ENCODE measurements at regions not wholly inside any gene's neighbourhood (a gene's known extent, or its start where the extent isn't known, plus 50 kb on each side); places are given as distances from the start of the nearest gene placed in this dataset.

- no peaks in the 10 kb centered on the region for H3K9me3 ChIP-seq (ENCODE audit: low read length)
- WGBS (ENCODE audit: low lambda C conversion rate): 37% methylated on average over 7 of the region's 10 CpGs
- no peaks in the 10 kb centered on the region for H3K36me3 ChIP-seq (replicated peaks in 1 of 2; ENCODE audit: control insufficient read depth in 1 of 2, insufficient read depth in 2 of 2, low read length in 2 of 2)
- no peaks in the 10 kb centered on the region for H3K27me3 ChIP-seq (ENCODE audit: control insufficient read depth in 1 of 2, insufficient read depth in 2 of 2, low read length in 2 of 2)
- POLR2A ChIA-PET: no interaction called here
- CTCF ChIA-PET (ENCODE audit: low intra/inter-chr PET ratio, low total read pairs): no interaction called here
- FAIRE-seq: no peak
- no peak overlapping the region for H3K27ac ChIP-seq (ENCODE audit: extremely low read length, insufficient read depth, low read length)
- no peak overlapping the region for H3K9ac ChIP-seq (ENCODE audit: insufficient read depth, low read depth, low read length)
- no peak overlapping the region for H3K4me2 ChIP-seq (ENCODE audit: low read depth, low read length)
- no peaks in the 10 kb centered on the region for H3K79me2 ChIP-seq (ENCODE audit: insufficient read depth, low read length)
- H2AFZ ChIP-seq (ENCODE audit: low read length): no peak overlapping the region
- ATAC-seq: no peak
- BruUV-seq (replicated peaks): no TSS peak
- intact Hi-C loops (cut with micrococcal nuclease; ENCODE audit: unreplicated experiment): no loop called here
- H4K20me1 ChIP-seq (ENCODE audit: insufficient read depth, low read length): no peaks in the 10 kb centered on the region
- TF ChIP-seq SIX4 (CRISPR knock-in tag; IDR thresholded peaks at IDR 0.05) (no peak), ELF4 (CRISPR knock-in tag; IDR thresholded peaks at IDR 0.05; ENCODE audit: borderline replicate concordance) (no peak), ATRX (CRISPR knock-in tag; IDR thresholded peaks at IDR 0.05; ENCODE audit: borderline replicate concordance) (no peak), HNRNPLL (IDR thresholded peaks at IDR 0.05; ENCODE audit: low read depth, low read length, poor library complexity, severe bottlenecking) (no peak), TGIF2 (CRISPR knock-in tag; IDR thresholded peaks at IDR 0.05) (no peak), MATR3 (CRISPR knock-in tag; IDR thresholded peaks at IDR 0.05) (no peak), POLR2AphosphoS5 (IDR thresholded peaks at IDR 0.05; ENCODE audit: low read depth, low read length) (no peak), EEA1 (CRISPR knock-in tag; IDR thresholded peaks at IDR 0.05; ENCODE audit: borderline replicate concordance) (no peak), PAF1 (CRISPR knock-in tag; IDR thresholded peaks at IDR 0.05) (no peak), ZNF550 (CRISPR knock-in tag; IDR thresholded peaks at IDR 0.05; ENCODE audit: borderline replicate concordance) (no peak), ZBTB21 (CRISPR knock-in tag; IDR thresholded peaks at IDR 0.05) (no peak), ZNF136 (CRISPR knock-in tag; IDR thresholded peaks at IDR 0.05; ENCODE audit: low read depth) (no peak), NCOA1 (CRISPR knock-in tag; IDR thresholded peaks at IDR 0.05) (no peak), ZNF558 (CRISPR knock-in tag; IDR thresholded peaks at IDR 0.05; ENCODE audit: borderline replicate concordance) (no peak), CENPX (CRISPR knock-in tag; IDR thresholded peaks at IDR 0.05) (no peak), ZNF335 (CRISPR knock-in tag; IDR thresholded peaks at IDR 0.05) (no peak), TCF7 (IDR thresholded peaks at IDR 0.05; ENCODE audit: low read depth) (no peak)
- TF ChIP-seq, protein P1, sequence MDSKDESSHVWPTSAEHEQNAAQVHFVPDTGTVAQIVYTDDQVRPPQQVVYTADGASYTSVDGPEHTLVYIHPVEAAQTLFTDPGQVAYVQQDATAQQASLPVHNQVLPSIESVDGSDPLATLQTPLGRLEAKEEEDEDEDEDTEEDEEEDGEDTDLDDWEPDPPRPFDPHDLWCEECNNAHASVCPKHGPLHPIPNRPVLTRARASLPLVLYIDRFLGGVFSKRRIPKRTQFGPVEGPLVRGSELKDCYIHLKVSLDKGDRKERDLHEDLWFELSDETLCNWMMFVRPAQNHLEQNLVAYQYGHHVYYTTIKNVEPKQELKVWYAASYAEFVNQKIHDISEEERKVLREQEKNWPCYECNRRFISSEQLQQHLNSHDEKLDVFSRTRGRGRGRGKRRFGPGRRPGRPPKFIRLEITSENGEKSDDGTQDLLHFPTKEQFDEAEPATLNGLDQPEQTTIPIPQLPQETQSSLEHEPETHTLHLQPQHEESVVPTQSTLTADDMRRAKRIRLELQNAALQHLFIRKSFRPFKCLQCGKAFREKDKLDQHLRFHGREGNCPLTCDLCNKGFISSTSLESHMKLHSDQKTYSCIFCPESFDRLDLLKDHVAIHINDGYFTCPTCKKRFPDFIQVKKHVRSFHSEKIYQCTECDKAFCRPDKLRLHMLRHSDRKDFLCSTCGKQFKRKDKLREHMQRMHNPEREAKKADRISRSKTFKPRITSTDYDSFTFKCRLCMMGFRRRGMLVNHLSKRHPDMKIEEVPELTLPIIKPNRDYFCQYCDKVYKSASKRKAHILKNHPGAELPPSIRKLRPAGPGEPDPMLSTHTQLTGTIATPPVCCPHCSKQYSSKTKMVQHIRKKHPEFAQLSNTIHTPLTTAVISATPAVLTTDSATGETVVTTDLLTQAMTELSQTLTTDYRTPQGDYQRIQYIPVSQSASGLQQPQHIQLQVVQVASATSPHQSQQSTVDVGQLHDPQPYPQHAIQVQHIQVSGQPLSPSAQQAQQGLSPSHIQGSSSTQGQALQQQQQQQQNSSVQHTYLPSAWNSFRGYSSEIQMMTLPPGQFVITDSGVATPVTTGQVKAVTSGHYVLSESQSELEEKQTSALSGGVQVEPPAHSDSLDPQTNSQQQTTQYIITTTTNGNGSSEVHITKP (CRISPR knock-in tag; IDR thresholded peaks at IDR 0.05; ENCODE audit: low read depth): no peak
- no peaks in the 10 kb centered on the region for H3K4me1 ChIP-seq (ENCODE audit: insufficient read depth, low read length)
- no peak overlapping the region for H3K4me3 ChIP-seq (replicated peaks in 1 of 3; ENCODE audit: insufficient read depth in 1 of 3, low read depth in 2 of 3, low read length in 3 of 3)
- in situ Hi-C loops (cut with HindIII; ENCODE audit: extremely low pct_ligation_motif_present, low pct_unique_long_range_greater_than_20kb): no loop called here
- DNase-seq (ENCODE audit: low spot score): no peak
Measured at GRCh38 chr4:144449611-144450010, 196.3 kb upstream of the HHIP start.
